PC-9 (cell line): ENCODE measurements at regions not wholly inside any gene's neighbourhood (a gene's known extent, or its start where the extent isn't known, plus 50 kb on each side); places are given as distances from the start of the nearest gene placed in this dataset.

Experiments
- BruUV-seq: library from RNA; stranded (reverse); fragments of 400-500 nt; replicated peaks from 2 replicates; lab custom pipeline; 2021; lab: Mats Ljungman, UMichigan
- CTCF ChIA-PET: fragments of 300-600 bp; sonication (Branson Sonifier 250); formaldehyde crosslinking; loops from one replicate; lab custom pipeline; 2022; ENCODE audit warnings: antibody characterized with exemption; lab: Charles Lee
- POLR2A ChIA-PET: fragments of 300-600 bp; sonication (Branson Sonifier 250); formaldehyde crosslinking; loops from one replicate; lab custom pipeline; 2022; ENCODE audit warnings: antibody characterized with exemption; ENCODE audit not compliant: unreplicated experiment; lab: Charles Lee
- DNase-seq, 2 experiments: peaks; one replicate each; pipeline versions ENCODE4 v3.0.0 to v3.0.0-alpha.2; 2015 to 2022; ENCODE audit warnings: mixed read lengths in 1 of 2
- H2AFZ ChIP-seq: fragments of 200-600 bp; sonication (generic); 2 replicates; pipeline ENCODE4 v1.8.1; 2017; ENCODE audit warnings: antibody characterized with exemption
- H3F3A ChIP-seq: fragments of 200-600 bp; sonication (generic); 2 replicates; pipeline ENCODE4 v1.8.1; 2017; ENCODE audit warnings: antibody characterized with exemption, mild to moderate bottlenecking, low read depth; ENCODE audit not compliant: insufficient read depth
- H3K27ac ChIP-seq: fragments of 200-600 bp; sonication (generic); 2 replicates; pipeline ENCODE4 v1.6.1; 2016; ENCODE audit warnings: mixed run types
- H3K27me3 ChIP-seq: fragments of 200-600 bp; sonication (generic); 2 replicates; pipeline ENCODE4 v1.6.1; 2016; ENCODE audit warnings: low read depth, mixed run types; ENCODE audit not compliant: insufficient read depth
- H3K36me3 ChIP-seq: fragments of 200-600 bp; sonication (generic); 2 replicates; pipeline ENCODE4 v1.6.1; 2016; ENCODE audit warnings: low read depth, mixed run types
- H3K4me1 ChIP-seq: fragments of 200-600 bp; sonication (generic); replicated peaks from 2 replicates; pipeline ENCODE4 v1.6.1; 2016; ENCODE audit warnings: mixed run types; ENCODE audit not compliant: insufficient read depth
- H3K4me2 ChIP-seq: fragments of 200-600 bp; sonication (generic); 2 replicates; pipeline ENCODE4 v1.6.1; 2017; ENCODE audit warnings: mixed run types
- H3K4me3 ChIP-seq: fragments of 200-600 bp; sonication (generic); 2 replicates; pipeline ENCODE4 v1.6.1; 2016; ENCODE audit warnings: mixed run types
- H3K79me2 ChIP-seq: fragments of 200-600 bp; sonication (generic); 2 replicates; pipeline ENCODE4 v1.6.1; 2017; ENCODE audit warnings: low read depth, mixed run types
- H3K9me2 ChIP-seq: fragments of 200-600 bp; sonication (generic); 2 replicates; pipeline ENCODE4 v1.8.1; 2017; ENCODE audit warnings: mild to moderate bottlenecking; ENCODE audit not compliant: insufficient read depth
- H3K9me3 ChIP-seq: fragments of 200-600 bp; sonication (generic); 2 replicates; pipeline ENCODE4 v1.8.1; 2016; ENCODE audit warnings: low read depth; ENCODE audit not compliant: insufficient read depth
- H4K20me1 ChIP-seq: fragments of 200-600 bp; sonication (generic); 2 replicates; pipeline ENCODE4 v1.8.1; 2017; ENCODE audit not compliant: insufficient read depth
- EZH2 ChIP-seq: fragments of 200-600 bp; sonication (generic); IDR thresholded peaks from 2 replicates; pipeline ENCODE4 v1.8.0; 2017; ENCODE audit warnings: antibody characterized with exemption, low read depth
- intact Hi-C: fragments of 100-400 bp; cut with micrococcal nuclease; formaldehyde crosslinking; loops from one replicate; pipeline ENCODE4 v1.10.0; 2022; ENCODE audit not compliant: unreplicated experiment
- TF ChIP-seq, protein P1 (sequence below): fragments of 200-600 bp; sonication (generic); conservative IDR thresholded peaks from 2 replicates; pipeline ENCODE4 v1.6.1; 2017; ENCODE audit warnings: mixed run types, antibody characterized with exemption, mild to moderate bottlenecking, moderate library complexity

DNA sequence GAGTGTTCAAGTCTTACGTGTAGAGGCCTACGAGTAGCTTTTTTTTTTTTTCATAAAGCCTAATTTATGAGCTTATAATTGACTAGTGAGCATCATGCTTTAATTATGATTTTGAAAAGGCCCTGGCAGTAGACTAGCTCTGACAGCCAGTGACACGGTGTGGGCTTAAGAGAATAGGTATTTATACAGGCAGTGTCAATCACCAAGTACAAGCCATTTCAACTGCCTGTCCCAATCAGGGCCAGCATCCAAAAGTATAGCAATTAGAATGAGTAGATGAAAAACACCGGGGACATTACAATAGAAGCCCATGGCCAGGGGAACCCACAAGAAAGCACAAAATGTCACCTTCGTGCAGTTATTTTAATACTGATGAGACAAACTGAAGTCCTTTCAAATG, 552.8 kb downstream of the CAAP1 start:
- no peaks in the 10 kb centered on the region for H3K9me3 ChIP-seq
- H3K27me3 ChIP-seq = no peaks in the 10 kb centered on the region
- no peaks in the 10 kb centered on the region for H3K79me2 ChIP-seq
- ChIA-PET CTCF (interaction anchor here (0.6 kb wide), 1 partner anchor 661 kb away, joined by 11 read pairs; no protein-coding TSS in a partner anchor), POLR2A (no interaction called here)
- no peak overlapping the region for H2AFZ ChIP-seq
- H3K36me3 ChIP-seq = no peaks in the 10 kb centered on the region
- H3K4me3 ChIP-seq = no peak overlapping the region
- no peak overlapping the region for H3K27ac ChIP-seq
- no peaks in the 10 kb centered on the region for H3K4me1 ChIP-seq
- no peak overlapping the region for H3K4me2 ChIP-seq
- no peaks in the 10 kb centered on the region for H3K9me2 ChIP-seq
- intact Hi-C loops = no loop called here
- TF ChIP-seq EZH2 = no peak
- TF ChIP-seq, protein P1, sequence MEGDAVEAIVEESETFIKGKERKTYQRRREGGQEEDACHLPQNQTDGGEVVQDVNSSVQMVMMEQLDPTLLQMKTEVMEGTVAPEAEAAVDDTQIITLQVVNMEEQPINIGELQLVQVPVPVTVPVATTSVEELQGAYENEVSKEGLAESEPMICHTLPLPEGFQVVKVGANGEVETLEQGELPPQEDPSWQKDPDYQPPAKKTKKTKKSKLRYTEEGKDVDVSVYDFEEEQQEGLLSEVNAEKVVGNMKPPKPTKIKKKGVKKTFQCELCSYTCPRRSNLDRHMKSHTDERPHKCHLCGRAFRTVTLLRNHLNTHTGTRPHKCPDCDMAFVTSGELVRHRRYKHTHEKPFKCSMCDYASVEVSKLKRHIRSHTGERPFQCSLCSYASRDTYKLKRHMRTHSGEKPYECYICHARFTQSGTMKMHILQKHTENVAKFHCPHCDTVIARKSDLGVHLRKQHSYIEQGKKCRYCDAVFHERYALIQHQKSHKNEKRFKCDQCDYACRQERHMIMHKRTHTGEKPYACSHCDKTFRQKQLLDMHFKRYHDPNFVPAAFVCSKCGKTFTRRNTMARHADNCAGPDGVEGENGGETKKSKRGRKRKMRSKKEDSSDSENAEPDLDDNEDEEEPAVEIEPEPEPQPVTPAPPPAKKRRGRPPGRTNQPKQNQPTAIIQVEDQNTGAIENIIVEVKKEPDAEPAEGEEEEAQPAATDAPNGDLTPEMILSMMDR = no peak
- H3F3A ChIP-seq = no peaks in the 10 kb centered on the region
- no peaks in the 10 kb centered on the region for H4K20me1 ChIP-seq
- no peak for DNase-seq
- BruUV-seq = no TSS peak

DNA sequence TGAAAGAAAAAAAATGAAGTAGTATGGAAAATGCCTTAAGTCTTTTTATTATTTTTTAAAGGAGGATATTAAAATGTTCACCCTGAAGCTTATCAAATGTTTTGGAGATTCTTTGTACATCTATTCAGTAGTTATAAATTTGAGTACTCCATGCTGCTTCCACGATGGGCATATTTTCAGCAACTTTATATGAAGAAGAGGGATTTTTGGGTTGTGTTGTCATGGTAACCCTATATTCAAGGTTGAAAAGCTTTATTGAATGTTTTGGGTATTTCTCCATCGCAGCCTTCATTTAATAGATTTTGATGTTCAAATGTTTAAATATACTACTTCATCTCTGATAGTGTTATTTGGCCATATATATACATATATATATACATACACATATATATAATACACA, 557.5 kb downstream of the CAAP1 start:
- no peak for DNase-seq
- BruUV-seq = no TSS peak
- Histone ChIP-seq H3F3A (no peaks in the 10 kb centered on the region), H3K4me3 (no peak overlapping the region), H4K20me1 (no peaks in the 10 kb centered on the region), H2AFZ (no peak overlapping the region), H3K9me2 (no peaks in the 10 kb centered on the region), H3K79me2 (no peaks in the 10 kb centered on the region), H3K36me3 (no peaks in the 10 kb centered on the region), H3K27ac (no peak overlapping the region), H3K27me3 (no peaks in the 10 kb centered on the region), H3K9me3 (no peaks in the 10 kb centered on the region), H3K4me1 (no peaks in the 10 kb centered on the region), H3K4me2 (no peak overlapping the region)
- ChIA-PET POLR2A (no interaction called here), CTCF (no interaction called here)
- TF ChIP-seq, protein P1 = no peak
- TF ChIP-seq EZH2 = no peak
- intact Hi-C loops = no loop called here

DNA sequence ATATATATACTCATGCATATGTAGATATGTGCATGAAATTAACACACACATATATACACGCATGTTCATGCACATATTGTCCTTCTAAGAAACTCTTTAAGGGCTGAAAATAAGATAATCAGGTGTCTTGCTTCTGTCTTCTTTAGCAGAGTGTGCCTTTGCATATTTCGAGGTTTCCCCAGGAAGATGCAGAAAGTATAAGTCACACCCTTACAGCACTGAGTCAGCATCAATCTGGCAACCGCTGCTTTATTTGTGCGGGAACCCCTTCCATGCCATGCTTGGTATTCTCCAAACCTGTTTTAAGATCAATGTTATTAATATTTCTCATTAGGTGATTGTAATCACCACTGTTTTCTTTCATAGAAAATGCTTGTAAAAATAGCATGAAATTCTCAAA, 557.9 kb downstream of the CAAP1 start:
- Histone ChIP-seq H2AFZ (no peak overlapping the region), H3K4me3 (no peak overlapping the region), H3K27me3 (no peaks in the 10 kb centered on the region), H3K36me3 (no peaks in the 10 kb centered on the region), H3K9me3 (no peaks in the 10 kb centered on the region), H3K4me2 (no peak overlapping the region), H3K79me2 (no peaks in the 10 kb centered on the region), H3K4me1 (no peaks in the 10 kb centered on the region), H3K9me2 (no peaks in the 10 kb centered on the region), H4K20me1 (no peaks in the 10 kb centered on the region), H3F3A (no peaks in the 10 kb centered on the region), H3K27ac (no peak overlapping the region)
- no peak for DNase-seq
- intact Hi-C loops = no loop called here
- CTCF ChIA-PET = no interaction called here
- POLR2A ChIA-PET = no interaction called here
- BruUV-seq = no TSS peak
- TF ChIP-seq, protein P1 = no peak
- TF ChIP-seq EZH2 = no peak
